DMS53 treated with DMSO at 0.1 percent for 48 hours (cell line): ENCODE measurements at regions not wholly inside any gene's neighbourhood (a gene's known extent, or its start where the extent isn't known, plus 50 kb on each side); places are given as distances from the start of the nearest gene placed in this dataset.
A peak's percentile ranks its signal among the peaks of the same experiment; 100 is the strongest.
"Not testable (repeated sequence)": the region's sequence is repeated elsewhere in the genome, so short reads cannot be mapped to it uniquely, and the experiment has no call there.

ENCODE experiments used
- DNase-seq: peaks from one replicate; lab custom pipeline; 2025; ENCODE audit not compliant: unreplicated experiment; lab: John Stamatoyannopoulos, UW

- no peak for DNase-seq
Observed at GRCh38 chrX:45524296-45524695, 323.6 kb upstream of the DIPK2B start.

DNA sequence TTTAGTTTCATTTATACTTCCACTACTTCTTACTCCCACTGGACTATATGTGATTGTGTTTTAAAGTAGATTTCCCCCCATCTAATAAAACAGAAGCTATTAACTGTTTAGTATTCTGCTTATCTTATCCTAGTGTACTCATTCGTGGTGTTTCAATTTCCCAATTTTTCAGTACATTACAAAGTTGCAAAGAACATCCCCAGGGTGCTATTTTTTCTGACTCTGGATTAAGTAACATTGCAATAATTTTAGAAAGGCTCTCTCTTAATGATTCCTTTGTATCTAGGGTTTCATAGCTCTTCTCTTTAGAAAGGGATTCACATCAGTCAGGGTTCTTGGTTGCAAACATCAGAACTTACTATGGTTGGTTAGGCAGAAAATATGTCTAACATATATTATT is 317.9 kb upstream of the DIPK2B start:
- DNase-seq, result no peak

- peak; percentile 20 for DNase-seq
Observed at GRCh38 chrX:45517090-45517973, 316.7 kb upstream of the DIPK2B start.

DNA sequence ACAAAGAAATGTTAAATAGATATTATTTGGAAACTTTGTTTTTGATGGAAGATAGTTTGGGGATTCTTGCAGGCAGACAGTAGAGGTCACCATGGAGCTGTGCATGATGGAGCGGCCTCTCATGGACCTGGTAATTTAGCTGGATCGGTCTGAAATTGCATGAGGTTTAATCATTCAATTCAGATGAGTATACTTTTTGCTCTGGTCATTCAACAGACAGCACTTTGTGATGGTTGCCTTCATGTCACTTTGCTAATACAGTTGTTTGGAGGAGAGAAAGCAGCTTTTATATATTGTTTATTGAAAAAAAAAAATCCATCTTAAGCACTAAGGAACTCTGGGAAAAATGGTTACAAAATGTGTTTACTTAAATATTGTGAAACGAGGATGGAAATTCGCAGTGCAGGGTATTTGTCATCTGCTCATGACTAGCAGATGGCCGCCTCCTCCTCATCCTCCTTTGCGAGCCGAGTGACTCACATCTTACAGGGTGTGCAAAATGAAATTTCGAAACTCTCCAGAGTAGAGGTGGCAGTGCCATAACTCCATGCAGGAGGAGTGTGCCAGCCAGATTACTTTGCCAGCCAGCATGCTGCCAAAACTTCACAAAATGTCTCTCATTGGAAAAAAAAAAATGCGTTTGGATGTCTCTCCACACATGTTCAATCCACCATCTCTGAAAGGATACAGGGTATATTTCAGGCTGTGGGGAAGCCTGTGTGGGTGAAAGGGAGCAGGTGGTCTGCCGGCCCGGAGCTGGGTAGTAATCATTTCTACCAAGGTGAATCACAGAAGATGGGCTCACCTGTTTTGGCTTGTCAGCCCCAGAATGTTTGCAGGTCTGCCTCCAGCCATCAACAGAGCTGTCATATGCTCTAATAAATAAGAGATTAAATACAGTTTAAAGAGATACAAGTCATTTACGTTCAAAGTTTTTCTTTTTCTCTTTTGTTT is 314.9 kb upstream of the DIPK2B start:
- peak; percentile 68 for DNase-seq

GRCh38 chrX:45513042-45513441 is 312.4 kb upstream of the DIPK2B start:
- no peak for DNase-seq

- DNase-seq, result no peak
Observed at GRCh38 chrX:45508454-45508853, 307.8 kb upstream of the DIPK2B start.

- no peak for DNase-seq
Observed at GRCh38 chrX:45506149-45506730, 305.6 kb upstream of the DIPK2B start.

- no peak for DNase-seq
Observed at GRCh38 chrX:45505214-45505613, 304.5 kb upstream of the DIPK2B start.

GRCh38 chrX:45503787-45504362 is 303.2 kb upstream of the DIPK2B start:
- not testable (repeated sequence) for DNase-seq

- DNase-seq, result no peak
Observed at GRCh38 chrX:45502396-45502795, 301.7 kb upstream of the DIPK2B start.

GRCh38 chrX:45497290-45497689 is 296.6 kb upstream of the DIPK2B start:
- no peak for DNase-seq

DNA sequence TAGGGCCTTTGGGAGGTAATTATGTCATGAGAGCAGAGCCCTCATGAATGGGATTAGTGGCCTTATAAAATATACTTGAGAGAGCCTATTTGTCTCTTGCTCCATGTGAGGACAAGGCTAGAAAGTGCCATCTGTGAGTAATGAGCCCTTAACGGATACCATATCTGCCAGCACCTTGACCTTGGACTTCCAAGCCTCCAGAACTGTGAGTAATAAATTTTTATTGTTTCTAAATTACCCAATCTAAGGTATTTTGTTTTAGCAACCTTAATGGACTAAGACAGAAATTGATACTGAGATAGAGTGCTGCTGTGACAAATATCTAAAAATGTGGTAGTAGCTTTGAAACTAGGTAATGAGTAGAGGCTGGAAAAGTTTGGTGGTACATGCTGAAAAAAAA is 285.0 kb upstream of the DIPK2B start:
- DNase-seq, result no peak

- DNase-seq, result peak; percentile 77
Observed at GRCh38 chrX:45479835-45480422, 279.3 kb upstream of the DIPK2B start.

DNA sequence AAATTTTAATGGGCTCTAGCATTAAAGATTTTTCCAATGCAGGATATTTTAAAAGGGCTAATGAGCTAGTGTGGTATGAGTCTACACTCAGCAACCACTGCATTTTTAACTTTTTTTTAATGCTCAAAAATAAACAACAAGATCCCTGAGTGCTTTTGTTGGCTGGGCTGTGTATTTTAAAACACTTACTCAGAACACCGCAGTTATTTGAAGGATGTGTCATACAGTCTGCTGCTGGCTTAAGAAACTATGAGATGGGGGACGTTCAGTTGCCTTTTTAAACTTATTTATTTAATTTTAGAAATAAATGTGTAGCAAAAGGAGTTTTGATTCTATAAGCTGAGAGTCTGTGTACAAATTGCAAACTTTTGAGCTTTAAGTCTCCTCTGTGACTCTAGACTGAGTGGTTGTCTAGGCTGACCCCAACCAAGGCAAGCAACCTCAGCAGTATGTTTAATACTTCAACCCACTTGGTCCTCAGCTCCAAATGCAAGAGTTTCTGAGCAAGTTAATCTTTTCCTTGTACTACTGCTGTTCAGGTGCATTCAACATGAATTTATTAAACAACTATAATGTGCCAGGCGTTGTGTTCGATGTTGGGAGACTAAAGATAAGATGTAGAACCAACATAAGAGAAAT is 278.6 kb upstream of the DIPK2B start:
- no peak for DNase-seq

DNA sequence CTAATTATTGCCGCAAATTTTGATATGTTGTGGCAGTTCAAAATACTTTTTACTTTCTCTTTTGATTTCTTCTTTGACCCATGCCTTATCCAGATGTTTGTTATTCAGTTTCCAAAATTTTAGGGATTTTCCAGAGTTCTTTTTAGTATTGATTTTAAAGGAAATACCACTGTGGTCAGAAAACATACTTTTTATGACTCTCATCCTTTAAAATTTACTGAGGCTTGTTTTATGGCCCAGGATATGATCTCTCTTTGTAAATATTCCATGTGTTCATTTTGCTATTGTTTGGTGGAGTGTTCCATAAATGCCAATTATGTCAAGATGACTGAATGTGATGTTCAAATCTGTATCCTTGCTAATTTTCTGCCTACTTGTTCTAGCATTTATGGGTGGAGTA is 272.3 kb upstream of the DIPK2B start:
- no peak for DNase-seq

- not testable (repeated sequence) for DNase-seq
Observed at GRCh38 chrX:45467537-45467936, 266.9 kb upstream of the DIPK2B start.

DNA sequence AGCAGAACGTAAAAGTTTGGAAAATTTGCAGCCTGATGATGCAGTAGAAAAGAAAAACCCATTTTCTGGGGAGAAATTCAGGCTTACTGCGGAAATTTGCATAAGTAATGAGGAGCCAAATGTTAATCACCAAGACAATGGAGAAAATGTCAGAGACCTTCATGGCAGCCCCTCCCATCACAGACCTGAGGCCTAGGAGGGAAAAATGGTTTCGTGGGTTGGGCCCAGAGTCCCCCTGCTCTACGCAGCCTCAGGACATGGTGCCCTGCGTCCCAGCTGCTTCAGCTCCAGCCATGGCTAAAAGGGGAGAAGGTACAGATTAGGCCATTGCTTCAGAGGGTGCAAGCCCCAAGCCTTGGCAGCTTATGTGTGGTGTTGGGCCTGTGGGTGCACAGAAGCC is 255.1 kb upstream of the DIPK2B start:
- not testable (repeated sequence) for DNase-seq

- no peak for DNase-seq
Observed at GRCh38 chrX:45454290-45454689, 253.6 kb upstream of the DIPK2B start.

DNA sequence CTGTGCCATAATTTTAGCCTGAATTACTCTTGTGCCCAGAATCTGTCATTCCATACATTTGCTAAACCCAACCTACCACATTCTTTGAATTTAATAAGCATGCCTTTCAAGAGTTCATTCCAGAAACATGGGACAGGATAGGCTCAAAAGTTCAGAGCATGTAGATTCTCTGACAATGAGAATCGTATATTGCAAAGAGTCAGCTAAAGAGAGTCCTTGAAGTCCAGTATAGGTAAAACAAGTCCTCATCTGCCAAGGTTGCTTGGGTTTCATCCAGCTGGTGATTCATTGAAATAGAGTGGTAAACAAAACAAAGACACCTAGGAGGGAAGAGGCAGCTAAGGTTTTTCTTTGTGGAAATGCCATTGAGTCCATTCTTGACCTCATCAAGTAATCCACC is 249.3 kb upstream of the DIPK2B start:
- peak; percentile 49 for DNase-seq

- no peak for DNase-seq
Observed at GRCh38 chrX:45447995-45448394, 247.3 kb upstream of the DIPK2B start.
